HepG2 (cell line): ENCODE measurements at regions not wholly inside any gene's neighbourhood (a gene's known extent, or its start where the extent isn't known, plus 50 kb on each side); places are given as distances from the start of the nearest gene placed in this dataset.

Experiments
- ATAC-seq: fragments of 200-7000 bp; cut with Tn5 transposase; 3 replicates; pipeline ENCODE4 v1.9.1; 2020; ENCODE audit warnings: mild to moderate bottlenecking, moderate library complexity
- BruUV-seq: library from RNA; stranded (reverse); fragments of 400-500 nt; replicated peaks from 2 replicates; lab custom pipeline; 2021; lab: Mats Ljungman, UMichigan
- CTCF ChIA-PET: fragments of 300-600 bp; formaldehyde crosslinking; extraction: SDS; loops from one replicate; lab custom pipeline; 2021; ENCODE audit warnings: low total read pairs, inconsistent platforms, low intra/inter-chr PET ratio; lab: Yijun Ruan, JAX
- POLR2A ChIA-PET: fragments of 350-600 bp; sonication (Branson Sonifier 250); formaldehyde crosslinking; loops from one replicate; lab custom pipeline; 2020; ENCODE audit warnings: antibody characterized with exemption, inconsistent platforms; lab: Yijun Ruan, JAX
- DNase-seq: peaks from one replicate; pipeline ENCODE4 v3.0.0-alpha.2; 2015; ENCODE audit warnings: low spot score
- FAIRE-seq: peaks from 3 replicates; lab custom pipeline; 2011; peaks lifted over from hg19 to GRCh38; lab: Jason Lieb, UNC
- H2AFZ ChIP-seq: one replicate; pipeline ENCODE4 v1.6.1; 2011; ENCODE audit warnings: low read length, inconsistent platforms
- H3K27ac ChIP-seq: fragments of 300-600 bp; 3 replicates; pipeline ENCODE4 v1.8.0; 2011; ENCODE audit warnings: mixed run types, mild to moderate bottlenecking, mixed read lengths, low read length, inconsistent platforms; ENCODE audit not compliant: insufficient read depth; ENCODE audit errors: extremely low read length
- H3K27me3 ChIP-seq, 2 experiments: fragments of 200-600 bp in 1 of 2; 2 replicates in 1 of 2; 3 replicates in 1 of 2; pipeline versions ENCODE4 v1.6.0 to v1.8.0; 2011; ENCODE audit warnings: low read length in 2 of 2, mild to moderate bottlenecking in 2 of 2, moderate library complexity in 2 of 2, inconsistent platforms in 1 of 2; ENCODE audit not compliant: insufficient read depth in 2 of 2, control insufficient read depth in 1 of 2
- H3K36me3 ChIP-seq, 2 experiments: fragments of 200-600 bp in 1 of 2; replicated peaks in 1 of 2; 2 replicates in 1 of 2; 3 replicates in 1 of 2; pipeline versions ENCODE4 v1.5.1 to v1.8.0; 2011; ENCODE audit warnings: low read length in 2 of 2, inconsistent platforms in 1 of 2; ENCODE audit not compliant: insufficient read depth in 2 of 2, control insufficient read depth in 1 of 2
- H3K4me1 ChIP-seq: 2 replicates; pipeline ENCODE4 v1.5.1; 2012; ENCODE audit warnings: low read length, inconsistent platforms; ENCODE audit not compliant: insufficient read depth
- H3K4me2 ChIP-seq: 2 replicates; pipeline ENCODE4 v1.6.0; 2011; ENCODE audit warnings: low read depth, low read length, inconsistent platforms
- H3K4me3 ChIP-seq, 3 experiments: fragments of 200-600 bp in 1 of 3; sonication (generic), shearing (Covaris generic) in 1 of 3; replicated peaks in 1 of 3; 2 replicates each; pipeline ENCODE4 v1.5.1; 2011 to 2016; ENCODE audit warnings: low read length in 3 of 3, inconsistent platforms in 2 of 3, low read depth in 2 of 3, mild to moderate bottlenecking in 2 of 3, control low read depth in 1 of 3, mixed read lengths in 1 of 3; ENCODE audit not compliant: insufficient read depth in 1 of 3
- H3K79me2 ChIP-seq: one replicate; pipeline ENCODE4 v1.6.1; 2011; ENCODE audit warnings: low read length, inconsistent platforms; ENCODE audit not compliant: insufficient read depth
- H3K9ac ChIP-seq: 2 replicates; pipeline ENCODE4 v1.6.0; 2011; ENCODE audit warnings: mild to moderate bottlenecking, low read depth, low read length, inconsistent platforms; ENCODE audit not compliant: insufficient read depth
- H3K9me3 ChIP-seq: 2 replicates; pipeline ENCODE4 v1.5.1; 2012; ENCODE audit warnings: mild to moderate bottlenecking, low read length
- H4K20me1 ChIP-seq: 2 replicates; pipeline ENCODE4 v1.6.0; 2011; ENCODE audit warnings: inconsistent platforms, mild to moderate bottlenecking, low read length, moderate library complexity; ENCODE audit not compliant: insufficient read depth
- ERF ChIP-seq: IDR thresholded peaks from 2 replicates; pipeline ENCODE4 v1.6.1; 2018; ENCODE audit warnings: missing biosample characterization, missing genetic modification reagents
- HOXA5 ChIP-seq: sonication (generic); formaldehyde crosslinking; IDR thresholded peaks from 2 replicates; pipeline ENCODE4 v1.4.0; 2020; ENCODE audit warnings: missing genetic modification reagents
- RCOR2 ChIP-seq: IDR thresholded peaks from 2 replicates; pipeline ENCODE4 v1.6.1; 2016; ENCODE audit warnings: missing biosample characterization, missing genetic modification reagents
- REST ChIP-seq, 2 experiments: IDR thresholded peaks; 2 replicates each; pipeline ENCODE4 v1.6.1; 2011 to 2012; ENCODE audit warnings: low read length in 2 of 2, borderline replicate concordance in 1 of 2, low read depth in 1 of 2, mild to moderate bottlenecking in 1 of 2, moderate library complexity in 1 of 2
- SMAD1 ChIP-seq: sonication (generic); formaldehyde crosslinking; IDR thresholded peaks from 2 replicates; pipeline ENCODE4 v1.4.0; 2020; ENCODE audit warnings: missing genetic modification reagents, low read depth, mild to moderate bottlenecking, borderline replicate concordance
- ZNF30 ChIP-seq: sonication (generic); formaldehyde crosslinking; IDR thresholded peaks from 2 replicates; pipeline ENCODE4 v1.5.0; 2020; ENCODE audit warnings: mild to moderate bottlenecking, missing genetic modification reagents
- ZNF329 ChIP-seq: sonication (generic); formaldehyde crosslinking; IDR thresholded peaks from 2 replicates; pipeline ENCODE4 v1.9.0; 2021; ENCODE audit warnings: low read depth, mild to moderate bottlenecking, missing genetic modification reagents
- ZNF550 ChIP-seq: sonication (generic); formaldehyde crosslinking; IDR thresholded peaks from 2 replicates; pipeline ENCODE4 v1.4.0; 2020; ENCODE audit warnings: mild to moderate bottlenecking, missing genetic modification reagents, borderline replicate concordance
- ZNF597 ChIP-seq: sonication (generic); formaldehyde crosslinking; IDR thresholded peaks from 2 replicates; pipeline ENCODE4 v1.5.0; 2020; ENCODE audit warnings: missing genetic modification reagents
- ZNF775 ChIP-seq: sonication (generic); formaldehyde crosslinking; IDR thresholded peaks from 2 replicates; pipeline ENCODE4 v1.4.0; 2020; ENCODE audit warnings: missing genetic modification reagents, mild to moderate bottlenecking, moderate library complexity, borderline replicate concordance
- WGBS: methylation state at CpG from one replicate; pipeline ENCODE4 v1.1.6; 2017; ENCODE audit warnings: low lambda C conversion rate; 5-methylcytosine and 5-hydroxymethylcytosine counted together
- in situ Hi-C: cut with HindIII; loops from 2 replicates; pipeline ENCODE4 v1.10.0; 2017; ENCODE audit warnings: low pct_unique_long_range_greater_than_20kb; ENCODE audit not compliant: extremely low pct_ligation_motif_present
- intact Hi-C: fragments of 100-400 bp; cut with micrococcal nuclease; formaldehyde crosslinking; loops from one replicate; pipeline ENCODE4 v1.10.0; 2022; ENCODE audit not compliant: unreplicated experiment
- TF ChIP-seq, protein P1 (sequence below): sonication (generic); formaldehyde crosslinking; IDR thresholded peaks from 2 replicates; pipeline ENCODE4 v1.4.0; 2020; ENCODE audit warnings: missing genetic modification reagents, borderline replicate concordance

GRCh38 chr5:73268826-73269225, 95.8 kb downstream of the TMEM174 start:
- ChIA-PET CTCF (no interaction called here), POLR2A (no interaction called here)
- TF ChIP-seq ZNF775 (CRISPR knock-in tag), result no peak
- TF ChIP-seq ZNF597 (CRISPR knock-in tag), result no peak
- no peak for TF ChIP-seq REST (IDR thresholded peaks at IDR 0.05; ENCODE audit: borderline replicate concordance in 1 of 2, low read depth in 1 of 2, low read length in 2 of 2)
- no peak for TF ChIP-seq ZNF329
- no peak for TF ChIP-seq RCOR2
- no peak for TF ChIP-seq SMAD1 (CRISPR knock-in tag)
- TF ChIP-seq ZNF30 (CRISPR knock-in tag), result no peak
- TF ChIP-seq, protein P1, sequence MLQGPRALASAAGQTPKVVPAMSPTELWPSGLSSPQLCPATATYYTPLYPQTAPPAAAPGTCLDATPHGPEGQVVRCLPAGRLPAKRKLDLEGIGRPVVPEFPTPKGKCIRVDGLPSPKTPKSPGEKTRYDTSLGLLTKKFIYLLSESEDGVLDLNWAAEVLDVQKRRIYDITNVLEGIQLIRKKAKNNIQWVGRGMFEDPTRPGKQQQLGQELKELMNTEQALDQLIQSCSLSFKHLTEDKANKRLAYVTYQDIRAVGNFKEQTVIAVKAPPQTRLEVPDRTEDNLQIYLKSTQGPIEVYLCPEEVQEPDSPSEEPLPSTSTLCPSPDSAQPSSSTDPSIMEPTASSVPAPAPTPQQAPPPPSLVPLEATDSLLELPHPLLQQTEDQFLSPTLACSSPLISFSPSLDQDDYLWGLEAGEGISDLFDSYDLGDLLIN (CRISPR knock-in tag), result no peak
- TF ChIP-seq HOXA5 (CRISPR knock-in tag), result no peak
- no peak for TF ChIP-seq ZNF550 (CRISPR knock-in tag)
- TF ChIP-seq ERF, result no peak
- Histone ChIP-seq H3K36me3 (no peaks in the 10 kb centered on the region), H3K27ac (no peak overlapping the region), H3K27me3 (peaks cover 0 to 65% of the 10 kb centered on the region in 2 experiments), H3K4me2 (no peak overlapping the region), H3K4me1 (no peaks in the 10 kb centered on the region), H3K9ac (no peak overlapping the region), H3K4me3 (no peak overlapping the region), H3K79me2 (no peaks in the 10 kb centered on the region), H4K20me1 (no peaks in the 10 kb centered on the region), H2AFZ (no peak overlapping the region), H3K9me3 (no peaks in the 10 kb centered on the region)
- no CpG with 5 or more reads among the region's 2 CpGs for WGBS
- in situ Hi-C loops, result no loop called here
- intact Hi-C loops, result no loop called here
- DNase-seq (no peak), ATAC-seq (no peak), FAIRE-seq (no peak)
- BruUV-seq, result no TSS peak
